ENCODE measurements at regions not wholly inside any gene's neighbourhood (a gene's known extent, or its start where the extent isn't known, plus 50 kb on each side); places are given as distances from the start of the nearest gene placed in this dataset. TPM values are rescaled to one million over a fixed set of nuclear protein-coding genes. Genes with fewer than 3 reads are reported as not detected.

- H3K27me3 ChIP-seq, result no peaks in the 10 kb centered on the region
- intact Hi-C loops (cut with DNase I), result loop anchor here (2.0 kb wide), 1 partner anchor 20 kb away; no protein-coding TSS in a partner anchor
- no peak overlapping the region for H3K4me3 ChIP-seq
- H3K9me3 ChIP-seq, result no peaks in the 10 kb centered on the region
- no peak overlapping the region for H3K27ac ChIP-seq
- TF ChIP-seq POLR2A (IDR thresholded peaks at IDR 0.05) (no peak), POLR2AphosphoS5 (IDR thresholded peaks at IDR 0.05; ENCODE audit: insufficient read depth in 1 of 2, low read depth in 1 of 2) (no peak), CTCF (IDR thresholded peaks at IDR 0.05) (no peak)
- DNase-seq (ENCODE audit: extremely low spot score in 2 of 2), result no peak
- no peaks in the 10 kb centered on the region for H3K4me1 ChIP-seq
- H3K36me3 ChIP-seq, result no peaks in the 10 kb centered on the region
These were observed 50.6 kb upstream of the RET start for GRCh38 chr10:43026039-43026973.

Small RNA genes in the stretch of these regions (microRNA-seq; reads per million reads assigned to microRNA genes)
- 39.7 reads per million, percentile 40 among the genes with 10 or more reads in this experiment for gene MIR5100 (ENCODE audit: borderline number of aligned reads, borderline replicate concordance)

Small RNA genes in the stretch of these regions (small RNA-seq; reads per million reads assigned to genes)
- not detected for gene MIR5100

Measured in vagina (tissue), 2 donors.